HCT116 (cell line): ENCODE measurements at regions not wholly inside any gene's neighbourhood (a gene's known extent, or its start where the extent isn't known, plus 50 kb on each side); places are given as distances from the start of the nearest gene placed in this dataset.

Source experiments
- ATAC-seq: fragments of 200-7000 bp; cut with Tn5 transposase; 2 replicates; pipeline ENCODE4 v1.9.1; 2020; ENCODE audit warnings: mild to moderate bottlenecking, moderate library complexity
- BruUV-seq: library from RNA; stranded (reverse); fragments of 400-500 nt; replicated peaks from 2 replicates; lab custom pipeline; 2021; lab: Mats Ljungman, UMichigan
- CTCF ChIA-PET: fragments of 300-600 bp; sonication (Branson Sonifier 250); formaldehyde crosslinking; loops from one replicate; lab custom pipeline; 2021; ENCODE audit warnings: antibody characterized with exemption; lab: Charles Lee
- POLR2A ChIA-PET: fragments of 300-600, 350-600 bp; sonication (Branson Sonifier 250); formaldehyde crosslinking; loops from one replicate; lab custom pipeline; 2021; ENCODE audit warnings: antibody characterized with exemption; lab: Charles Lee
- RAD21 ChIA-PET, 2 experiments: fragments of 300-600 bp; sonication (Branson Sonifier 250); formaldehyde crosslinking; loops; one replicate each; lab custom pipeline; 2023; ENCODE audit warnings: low total read pairs in 2 of 2; ENCODE audit not compliant: uncharacterized antibody in 2 of 2, unreplicated experiment in 2 of 2, low non-redundant PET in 1 of 2; lab: Charles Lee
- DNase-seq: peaks from one replicate; pipeline ENCODE4 v3.0.0-alpha.2; 2010; ENCODE audit warnings: low read depth, low spot score
- H2AFZ ChIP-seq: fragments of 200-600 bp; shearing (Covaris generic), sonication (generic); 2 replicates; pipeline ENCODE4 v1.6.1; 2017; ENCODE audit warnings: low read depth, mixed run types, mixed read lengths, antibody characterized with exemption, low read length; ENCODE audit not compliant: poor library complexity, severe bottlenecking
- H3K27ac ChIP-seq: 2 replicates; pipeline ENCODE4 v1.5.1; 2012; ENCODE audit warnings: low read depth, low read length
- H3K27me3 ChIP-seq: fragments of 200-600 bp; sonication (generic); 2 replicates; pipeline ENCODE4 v1.6.1; 2016; ENCODE audit warnings: mixed run types, low read length, mixed read lengths; ENCODE audit not compliant: insufficient read depth
- H3K36me3 ChIP-seq, 2 experiments: fragments of 200-500 bp in 1 of 2; fragments of 200-600 bp in 1 of 2; sonication (Bioruptor generic) in 1 of 2; sonication (generic) in 1 of 2; 2 replicates each; pipeline versions ENCODE4 v1.5.1 to v1.6.1; 2014 to 2016; ENCODE audit warnings: low read length in 2 of 2, inconsistent platforms in 1 of 2, mixed read lengths in 1 of 2, mixed run types in 1 of 2; ENCODE audit not compliant: insufficient read depth in 2 of 2, control insufficient read depth in 1 of 2
- H3K4me1 ChIP-seq, 2 experiments: fragments of 200-600 bp in 1 of 2; sonication (generic) in 1 of 2; 2 replicates each; pipeline versions ENCODE4 v1.5.1 to v1.6.1; 2012 to 2017; ENCODE audit warnings: low read length in 2 of 2, inconsistent platforms in 1 of 2, mild to moderate bottlenecking in 1 of 2, mixed read lengths in 1 of 2, mixed run types in 1 of 2, moderate library complexity in 1 of 2; ENCODE audit not compliant: insufficient read depth in 2 of 2, control insufficient read depth in 1 of 2
- H3K4me2 ChIP-seq: fragments of 200-600 bp; sonication (generic); 2 replicates; pipeline ENCODE4 v1.6.1; 2017; ENCODE audit warnings: mixed run types, low read length, mixed read lengths
- H3K4me3 ChIP-seq, 2 experiments: fragments of 200-600 bp in 1 of 2; sonication (generic) in 1 of 2; replicated peaks in 1 of 2; 2 replicates each; pipeline ENCODE4 v1.5.1; 2011 to 2016; ENCODE audit warnings: low read length in 2 of 2, control low read depth in 1 of 2, low read depth in 1 of 2, mild to moderate bottlenecking in 1 of 2, mixed read lengths in 1 of 2, mixed run types in 1 of 2
- H3K79me2 ChIP-seq: fragments of 200-600 bp; sonication (generic); 2 replicates; pipeline ENCODE4 v1.6.1; 2017; ENCODE audit warnings: mild to moderate bottlenecking, mixed run types, low read length, moderate library complexity, mixed read lengths; ENCODE audit not compliant: insufficient read depth
- H3K9ac ChIP-seq: fragments of 200-600 bp; sonication (generic); 2 replicates; pipeline ENCODE4 v1.6.1; 2016; ENCODE audit warnings: low read length, mixed read lengths
- H3K9me2 ChIP-seq: fragments of 200-600 bp; sonication (generic), shearing (Covaris generic); 2 replicates; pipeline ENCODE4 v1.6.1; 2017; ENCODE audit warnings: mixed run types, mild to moderate bottlenecking, moderate library complexity; ENCODE audit not compliant: insufficient read depth
- H3K9me3 ChIP-seq, 2 experiments: fragments of 200-500 bp in 1 of 2; fragments of 200-600 bp in 1 of 2; sonication (Bioruptor generic) in 1 of 2; sonication (generic) in 1 of 2; 2 replicates each; pipeline ENCODE4 v1.6.1; 2014 to 2017; ENCODE audit warnings: low read length in 2 of 2, mixed read lengths in 2 of 2, inconsistent platforms in 1 of 2, low read depth in 1 of 2, mild to moderate bottlenecking in 1 of 2, mixed run types in 1 of 2, moderate library complexity in 1 of 2; ENCODE audit not compliant: control insufficient read depth in 1 of 2, insufficient read depth in 1 of 2
- H4K20me1 ChIP-seq: fragments of 200-600 bp; sonication (generic), shearing (Covaris generic); 2 replicates; pipeline ENCODE4 v1.6.1; 2017; ENCODE audit warnings: mixed run types, mild to moderate bottlenecking, moderate library complexity; ENCODE audit not compliant: insufficient read depth
- ATF3 ChIP-seq: IDR thresholded peaks from 2 replicates; pipeline ENCODE4 v1.6.1; 2012
- CBX3 ChIP-seq: IDR thresholded peaks from 2 replicates; pipeline ENCODE4 v1.6.1; 2012; ENCODE audit warnings: low read depth
- CEBPB ChIP-seq: IDR thresholded peaks from 2 replicates; pipeline ENCODE4 v1.6.1; 2012; ENCODE audit warnings: low read depth
- CTCF ChIP-seq, 3 experiments: fragments of 200-600 bp in 1 of 3; sonication (generic) in 1 of 3; IDR thresholded peaks in 2 of 3; conservative IDR thresholded peaks in 1 of 3; 2 replicates each; pipeline ENCODE4 v1.5.1; 2012 to 2017; ENCODE audit warnings: low read depth in 2 of 3, low read length in 2 of 3, antibody characterized with exemption in 1 of 3, borderline replicate concordance in 1 of 3, control low read depth in 1 of 3, mild to moderate bottlenecking in 1 of 3, mixed read lengths in 1 of 3, mixed run types in 1 of 3, moderate library complexity in 1 of 3; ENCODE audit not compliant: insufficient read depth in 1 of 3
- EGR1 ChIP-seq: IDR thresholded peaks from 2 replicates; pipeline ENCODE4 v1.6.1; 2012; ENCODE audit warnings: low read depth
- ELF1 ChIP-seq: IDR thresholded peaks from 2 replicates; pipeline ENCODE4 v1.6.1; 2012; ENCODE audit warnings: low read depth, borderline replicate concordance
- EZH2 ChIP-seq: fragments of 200-600 bp; sonication (generic); IDR thresholded peaks from 2 replicates; pipeline ENCODE4 v1.6.1; 2017; ENCODE audit warnings: antibody characterized with exemption, mixed run types
- EZH2phosphoT487 ChIP-seq: fragments of 200-600 bp; IDR thresholded peaks from 2 replicates; pipeline ENCODE4 v1.6.1; 2018; ENCODE audit warnings: antibody characterized with exemption, borderline replicate concordance
- FOSL1 ChIP-seq: IDR thresholded peaks from 2 replicates; pipeline ENCODE4 v1.6.1; 2012; ENCODE audit warnings: low read depth
- RAD21 ChIP-seq: IDR thresholded peaks from 2 replicates; pipeline ENCODE4 v1.6.1; 2012; ENCODE audit warnings: low read depth, mild to moderate bottlenecking
- SIN3A ChIP-seq: IDR thresholded peaks from 2 replicates; pipeline ENCODE4 v1.6.1; 2012; ENCODE audit warnings: low read depth
- SP1 ChIP-seq: IDR thresholded peaks from 2 replicates; pipeline ENCODE4 v1.6.1; 2012; ENCODE audit warnings: low read depth
- SRF ChIP-seq: IDR thresholded peaks from 2 replicates; pipeline ENCODE4 v1.6.1; 2012; ENCODE audit warnings: low read depth
- TCF7L2 ChIP-seq: IDR thresholded peaks from 2 replicates; pipeline ENCODE4 v1.7.0; 2011; ENCODE audit warnings: borderline replicate concordance, inconsistent platforms; ENCODE audit not compliant: insufficient read depth, insufficient read length; ENCODE audit errors: extremely low read depth
- YY1 ChIP-seq: IDR thresholded peaks from 2 replicates; pipeline ENCODE4 v1.6.1; 2011; ENCODE audit warnings: low read length, low read depth, moderate library complexity, mild to moderate bottlenecking; ENCODE audit not compliant: insufficient replicate concordance; ENCODE audit errors: extremely low read depth
- ZBTB33 ChIP-seq: IDR thresholded peaks from 2 replicates; pipeline ENCODE4 v1.6.1; 2011; ENCODE audit warnings: mild to moderate bottlenecking, low read length, moderate library complexity; ENCODE audit not compliant: insufficient replicate concordance; ENCODE audit errors: extremely low read depth
- ZFX ChIP-seq: fragments of 450-650 bp; IDR thresholded peaks from 2 replicates; pipeline ENCODE4 v1.6.1; 2017
- ZNF274 ChIP-seq: fragments of 200-500 bp; sonication (Bioruptor generic); IDR thresholded peaks from 2 replicates; pipeline ENCODE4 v1.6.1; 2014; ENCODE audit warnings: mild to moderate bottlenecking, low read depth, low read length, inconsistent platforms
- intact Hi-C: fragments of 100-400 bp; cut with micrococcal nuclease; formaldehyde crosslinking; loops from 2 replicates; pipeline ENCODE4 v1.10.0; 2022
- TF ChIP-seq, protein P1 (sequence below): IDR thresholded peaks from 2 replicates; pipeline ENCODE4 v1.6.1; 2012; ENCODE audit warnings: low read depth
- TF ChIP-seq, protein P2 (sequence below): IDR thresholded peaks from 2 replicates; pipeline ENCODE4 v1.6.1; 2012

DNA sequence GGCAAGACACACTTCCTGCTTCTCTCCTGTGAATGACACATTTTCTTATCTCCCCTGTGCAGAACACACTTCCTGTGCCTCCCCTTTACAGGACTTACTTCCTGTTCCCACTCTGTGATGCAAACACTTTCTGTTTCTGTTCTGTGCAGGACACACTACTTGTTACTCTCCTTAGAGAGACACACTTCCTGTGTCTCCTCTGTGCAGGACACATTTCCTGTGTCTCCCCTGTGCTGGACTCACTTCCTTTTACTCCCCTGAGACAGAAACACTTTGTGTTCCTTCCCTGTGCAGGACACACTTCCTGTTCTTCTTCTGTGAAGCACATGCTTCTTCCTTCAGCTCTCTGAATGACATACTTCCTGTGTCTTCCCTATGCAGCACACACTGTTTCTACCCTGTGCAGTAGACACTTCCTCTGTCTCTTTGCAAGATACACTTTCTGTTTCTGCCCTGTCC is 485.4 kb upstream of the USP9Y start:
- H2AFZ ChIP-seq, result no peak overlapping the region
- H3K4me3 ChIP-seq, result no peak overlapping the region
- DNase-seq (no peak), ATAC-seq (no peak)
- no peaks in the 10 kb centered on the region for H3K27me3 ChIP-seq
- no peaks in the 10 kb centered on the region for H3K4me1 ChIP-seq
- no TSS peak for BruUV-seq
- no peaks in the 10 kb centered on the region for H4K20me1 ChIP-seq
- no peak overlapping the region for H3K27ac ChIP-seq
- no peak overlapping the region for H3K9ac ChIP-seq
- H3K36me3 ChIP-seq, result no peaks in the 10 kb centered on the region
- POLR2A ChIA-PET, result no interaction called here
- H3K9me2 ChIP-seq, result no peaks in the 10 kb centered on the region
- TF ChIP-seq SIN3A, result no peak
- no peak for TF ChIP-seq FOSL1
- no peak for TF ChIP-seq SP1
- TF ChIP-seq, protein P1, sequence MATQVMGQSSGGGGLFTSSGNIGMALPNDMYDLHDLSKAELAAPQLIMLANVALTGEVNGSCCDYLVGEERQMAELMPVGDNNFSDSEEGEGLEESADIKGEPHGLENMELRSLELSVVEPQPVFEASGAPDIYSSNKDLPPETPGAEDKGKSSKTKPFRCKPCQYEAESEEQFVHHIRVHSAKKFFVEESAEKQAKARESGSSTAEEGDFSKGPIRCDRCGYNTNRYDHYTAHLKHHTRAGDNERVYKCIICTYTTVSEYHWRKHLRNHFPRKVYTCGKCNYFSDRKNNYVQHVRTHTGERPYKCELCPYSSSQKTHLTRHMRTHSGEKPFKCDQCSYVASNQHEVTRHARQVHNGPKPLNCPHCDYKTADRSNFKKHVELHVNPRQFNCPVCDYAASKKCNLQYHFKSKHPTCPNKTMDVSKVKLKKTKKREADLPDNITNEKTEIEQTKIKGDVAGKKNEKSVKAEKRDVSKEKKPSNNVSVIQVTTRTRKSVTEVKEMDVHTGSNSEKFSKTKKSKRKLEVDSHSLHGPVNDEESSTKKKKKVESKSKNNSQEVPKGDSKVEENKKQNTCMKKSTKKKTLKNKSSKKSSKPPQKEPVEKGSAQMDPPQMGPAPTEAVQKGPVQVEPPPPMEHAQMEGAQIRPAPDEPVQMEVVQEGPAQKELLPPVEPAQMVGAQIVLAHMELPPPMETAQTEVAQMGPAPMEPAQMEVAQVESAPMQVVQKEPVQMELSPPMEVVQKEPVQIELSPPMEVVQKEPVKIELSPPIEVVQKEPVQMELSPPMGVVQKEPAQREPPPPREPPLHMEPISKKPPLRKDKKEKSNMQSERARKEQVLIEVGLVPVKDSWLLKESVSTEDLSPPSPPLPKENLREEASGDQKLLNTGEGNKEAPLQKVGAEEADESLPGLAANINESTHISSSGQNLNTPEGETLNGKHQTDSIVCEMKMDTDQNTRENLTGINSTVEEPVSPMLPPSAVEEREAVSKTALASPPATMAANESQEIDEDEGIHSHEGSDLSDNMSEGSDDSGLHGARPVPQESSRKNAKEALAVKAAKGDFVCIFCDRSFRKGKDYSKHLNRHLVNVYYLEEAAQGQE, result no peak
- TF ChIP-seq RAD21, result no peak
- TF ChIP-seq EZH2phosphoT487, result no peak
- TF ChIP-seq CBX3, result no peak
- no peak for TF ChIP-seq ZNF274
- TF ChIP-seq SRF, result no peak
- TF ChIP-seq ELF1, result no peak
- TF ChIP-seq ZBTB33, result no peak
- no peak for TF ChIP-seq EGR1
- TF ChIP-seq YY1, result no peak
- no peak for TF ChIP-seq CTCF (IDR thresholded peaks at IDR 0.05 in 2 of 3, conservative IDR thresholded peaks at IDR 0.05 in 1 of 3; ENCODE audit: borderline replicate concordance in 1 of 3, insufficient read depth in 1 of 3, low read depth in 2 of 3, low read length in 2 of 3)
- no peak for TF ChIP-seq TCF7L2
- TF ChIP-seq, protein P2, sequence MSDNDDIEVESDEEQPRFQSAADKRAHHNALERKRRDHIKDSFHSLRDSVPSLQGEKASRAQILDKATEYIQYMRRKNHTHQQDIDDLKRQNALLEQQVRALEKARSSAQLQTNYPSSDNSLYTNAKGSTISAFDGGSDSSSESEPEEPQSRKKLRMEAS, result no peak
- no peak for TF ChIP-seq CEBPB
- TF ChIP-seq EZH2, result no peak
- TF ChIP-seq ZFX, result no peak
- TF ChIP-seq ATF3, result no peak
- no peaks in the 10 kb centered on the region for H3K79me2 ChIP-seq
- intact Hi-C loops, result no loop called here
- no peaks in the 10 kb centered on the region for H3K9me3 ChIP-seq
- no peak overlapping the region for H3K4me2 ChIP-seq
- CTCF ChIA-PET, result no interaction called here
- RAD21 ChIA-PET, result no interaction called here
